ENCODE measurements at regions not wholly inside any gene's neighbourhood (a gene's known extent, or its start where the extent isn't known, plus 50 kb on each side); places are given as distances from the start of the nearest gene placed in this dataset.

- no peak overlapping the region for H2AFZ ChIP-seq (ENCODE audit: low read length)
- in situ Hi-C loops (cut with HindIII; ENCODE audit: extremely low pct_ligation_motif_present, low pct_unique_long_range_greater_than_20kb) (no loop called here), intact Hi-C loops (cut with micrococcal nuclease; ENCODE audit: unreplicated experiment) (no loop called here)
- peaks cover 84% of the 10 kb centered on the region for H3K9me3 ChIP-seq (ENCODE audit: low read length)
- H3K36me3 ChIP-seq (replicated peaks in 1 of 2; ENCODE audit: control insufficient read depth in 1 of 2, insufficient read depth in 2 of 2, low read length in 2 of 2), result no peaks in the 10 kb centered on the region
- FAIRE-seq (no peak), DNase-seq (ENCODE audit: low spot score) (no peak), ATAC-seq (no peak)
- H3K4me3 ChIP-seq (replicated peaks in 1 of 3; ENCODE audit: insufficient read depth in 1 of 3, low read depth in 2 of 3, low read length in 3 of 3), result no peak overlapping the region
- ChIA-PET POLR2A (no interaction called here), CTCF (ENCODE audit: low intra/inter-chr PET ratio, low total read pairs) (no interaction called here)
- no peaks in the 10 kb centered on the region for H3K4me1 ChIP-seq (ENCODE audit: insufficient read depth, low read length)
- no peaks in the 10 kb centered on the region for H4K20me1 ChIP-seq (ENCODE audit: insufficient read depth, low read length)
- no peaks in the 10 kb centered on the region for H3K27me3 ChIP-seq (ENCODE audit: control insufficient read depth in 1 of 2, insufficient read depth in 2 of 2, low read length in 2 of 2)
- 20% methylated on average over 5 of the region's 5 CpGs for WGBS (ENCODE audit: low lambda C conversion rate)
- H3K79me2 ChIP-seq (ENCODE audit: insufficient read depth, low read length), result no peaks in the 10 kb centered on the region
- no peak for TF ChIP-seq TIGD3 (CRISPR knock-in tag; IDR thresholded peaks at IDR 0.05; ENCODE audit: borderline replicate concordance)
- TF ChIP-seq ZNF460 (CRISPR knock-in tag; IDR thresholded peaks at IDR 0.05; ENCODE audit: borderline replicate concordance), result no peak
- no peak for TF ChIP-seq TRAFD1 (CRISPR knock-in tag; IDR thresholded peaks at IDR 0.05; ENCODE audit: borderline replicate concordance)
- no peak for TF ChIP-seq ZBTB21 (CRISPR knock-in tag; IDR thresholded peaks at IDR 0.05)
- TF ChIP-seq BRD4 (CRISPR knock-in tag; IDR thresholded peaks at IDR 0.05), result no peak
- TF ChIP-seq ZNF407 (CRISPR knock-in tag; IDR thresholded peaks at IDR 0.05; ENCODE audit: not compliant biosample characterization), result no peak
- no peak for TF ChIP-seq ZNF280B (CRISPR knock-in tag; IDR thresholded peaks at IDR 0.05; ENCODE audit: borderline replicate concordance)
- TF ChIP-seq FOXC1 (CRISPR knock-in tag; IDR thresholded peaks at IDR 0.05; ENCODE audit: borderline replicate concordance), result no peak
- TF ChIP-seq MBD4 (IDR thresholded peaks at IDR 0.05; ENCODE audit: borderline replicate concordance, low read length), result no peak
- TF ChIP-seq ETV5 (CRISPR knock-in tag; IDR thresholded peaks at IDR 0.05; ENCODE audit: borderline replicate concordance), result no peak
- no peak for TF ChIP-seq ZSCAN20 (CRISPR knock-in tag; IDR thresholded peaks at IDR 0.05; ENCODE audit: borderline replicate concordance)
- no peak for TF ChIP-seq ZNF10 (CRISPR knock-in tag; IDR thresholded peaks at IDR 0.05; ENCODE audit: borderline replicate concordance, low read depth)
- BruUV-seq (replicated peaks), result no TSS peak
- no peak overlapping the region for H3K9ac ChIP-seq (ENCODE audit: insufficient read depth, low read depth, low read length)
- no peak overlapping the region for H3K4me2 ChIP-seq (ENCODE audit: low read depth, low read length)
- H3K27ac ChIP-seq (ENCODE audit: extremely low read length, insufficient read depth, low read length), result no peak overlapping the region
Observed at GRCh38 chr4:18999595-18999994, 978.0 kb upstream of the LCORL start.

All from HepG2 (cell line).